ENCODE measurements at regions not wholly inside any gene's neighbourhood (a gene's known extent, or its start where the extent isn't known, plus 50 kb on each side); places are given as distances from the start of the nearest gene placed in this dataset.

GRCh38 chr12:104873374-104873773 is 84.7 kb downstream of the SLC41A2 start:
- no peak overlapping the region for H3K4me3 Mint-ChIP-seq
- ATAC-seq = no peak
- no peaks in the 10 kb centered on the region for H3K36me3 Mint-ChIP-seq
- H3K9me3 Mint-ChIP-seq = no peaks in the 10 kb centered on the region
- no peak overlapping the region for H3K27ac Mint-ChIP-seq
- H3K27me3 Mint-ChIP-seq = no peaks in the 10 kb centered on the region
- H3K4me1 Mint-ChIP-seq = peaks cover 18% of the 10 kb centered on the region

GRCh38 chr12:104870797-104871196 is 87.3 kb downstream of the SLC41A2 start:
- Mint-ChIP-seq H3K27ac (no peak overlapping the region), H3K36me3 (no peaks in the 10 kb centered on the region), H3K4me1 (peaks cover 18% of the 10 kb centered on the region), H3K27me3 (no peaks in the 10 kb centered on the region), H3K4me3 (no peak overlapping the region), H3K9me3 (no peaks in the 10 kb centered on the region)
- ATAC-seq = peak; percentile 78

- no peaks in the 10 kb centered on the region for H3K36me3 Mint-ChIP-seq
- H3K27ac Mint-ChIP-seq = no peak overlapping the region
- no peak overlapping the region for H3K4me3 Mint-ChIP-seq
- H3K4me1 Mint-ChIP-seq = peaks cover 28% of the 10 kb centered on the region
- no peaks in the 10 kb centered on the region for H3K9me3 Mint-ChIP-seq
- no peaks in the 10 kb centered on the region for H3K27me3 Mint-ChIP-seq
- no peak for ATAC-seq
Observed at GRCh38 chr12:104866291-104866690, 91.8 kb downstream of the SLC41A2 start.

GRCh38 chr12:104865080-104865479 is 93.0 kb downstream of the SLC41A2 start:
- no peaks in the 10 kb centered on the region for H3K9me3 Mint-ChIP-seq
- ATAC-seq = peak; percentile 77

GRCh38 chr12:104864668-104865067 is 93.4 kb downstream of the SLC41A2 start:
- Mint-ChIP-seq H3K4me1 (peaks cover 15% of the 10 kb centered on the region), H3K36me3 (no peaks in the 10 kb centered on the region), H3K9me3 (no peaks in the 10 kb centered on the region), H3K4me3 (no peak overlapping the region), H3K27me3 (no peaks in the 10 kb centered on the region), H3K27ac (peak overlapping the region; percentile 13)
- ATAC-seq = no peak

More at GRCh38 chr12:104865080-104865479, 93.0 kb downstream of the SLC41A2 start:
- Mint-ChIP-seq H3K27ac (peak overlapping the region; percentile 13), H3K27me3 (no peaks in the 10 kb centered on the region), H3K4me1 (peaks cover 16% of the 10 kb centered on the region), H3K4me3 (no peak overlapping the region), H3K36me3 (no peaks in the 10 kb centered on the region)

GRCh38 chr12:104863296-104863948 is 94.7 kb downstream of the SLC41A2 start:
- no peaks in the 10 kb centered on the region for H3K27me3 Mint-ChIP-seq
- no peak overlapping the region for H3K4me3 Mint-ChIP-seq
- H3K4me1 Mint-ChIP-seq = peaks cover 15% of the 10 kb centered on the region
- no peak for ATAC-seq
- no peaks in the 10 kb centered on the region for H3K9me3 Mint-ChIP-seq
- H3K27ac Mint-ChIP-seq = no peak overlapping the region
- peaks cover 6% of the 10 kb centered on the region for H3K36me3 Mint-ChIP-seq

GRCh38 chr12:104858611-104859543 is 99.2 kb downstream of the SLC41A2 start:
- ATAC-seq = no peak
- no peaks in the 10 kb centered on the region for H3K27me3 Mint-ChIP-seq
- peaks cover 6% of the 10 kb centered on the region for H3K36me3 Mint-ChIP-seq
- H3K27ac Mint-ChIP-seq = no peak overlapping the region
- H3K4me3 Mint-ChIP-seq = no peak overlapping the region
- H3K9me3 Mint-ChIP-seq = no peaks in the 10 kb centered on the region
- H3K4me1 Mint-ChIP-seq = no peaks in the 10 kb centered on the region

GRCh38 chr12:104856531-104856930 is 101.6 kb downstream of the SLC41A2 start:
- ATAC-seq = no peak

GRCh38 chr12:104855599-104855998 is 102.5 kb downstream of the SLC41A2 start:
- no peaks in the 10 kb centered on the region for H3K4me1 Mint-ChIP-seq
- H3K27ac Mint-ChIP-seq = no peak overlapping the region
- no peak for ATAC-seq

More at GRCh38 chr12:104856531-104856930, 101.6 kb downstream of the SLC41A2 start:
- no peak overlapping the region for H3K27ac Mint-ChIP-seq
- no peaks in the 10 kb centered on the region for H3K27me3 Mint-ChIP-seq
- H3K9me3 Mint-ChIP-seq = no peaks in the 10 kb centered on the region
- H3K4me3 Mint-ChIP-seq = no peak overlapping the region
- H3K4me1 Mint-ChIP-seq = no peaks in the 10 kb centered on the region
- H3K36me3 Mint-ChIP-seq = peaks cover 6% of the 10 kb centered on the region

GRCh38 chr12:104852896-104853295 is 105.2 kb downstream of the SLC41A2 start:
- H3K4me1 Mint-ChIP-seq = no peaks in the 10 kb centered on the region
- no peaks in the 10 kb centered on the region for H3K9me3 Mint-ChIP-seq
- no peaks in the 10 kb centered on the region for H3K36me3 Mint-ChIP-seq
- no peak overlapping the region for H3K4me3 Mint-ChIP-seq
- H3K27ac Mint-ChIP-seq = no peak overlapping the region
- no peak for ATAC-seq
- H3K27me3 Mint-ChIP-seq = no peaks in the 10 kb centered on the region

More at GRCh38 chr12:104855599-104855998, 102.5 kb downstream of the SLC41A2 start:
- Mint-ChIP-seq H3K27me3 (no peaks in the 10 kb centered on the region), H3K36me3 (peaks cover 6% of the 10 kb centered on the region), H3K4me3 (no peak overlapping the region), H3K9me3 (no peaks in the 10 kb centered on the region)

- no peak overlapping the region for H3K4me3 Mint-ChIP-seq
- no peak overlapping the region for H3K27ac Mint-ChIP-seq
- no peaks in the 10 kb centered on the region for H3K4me1 Mint-ChIP-seq
- H3K27me3 Mint-ChIP-seq = no peaks in the 10 kb centered on the region
- no peaks in the 10 kb centered on the region for H3K9me3 Mint-ChIP-seq
- ATAC-seq = no peak
- H3K36me3 Mint-ChIP-seq = no peaks in the 10 kb centered on the region
Observed at GRCh38 chr12:104852102-104852501, 106.0 kb downstream of the SLC41A2 start.

GRCh38 chr12:104850781-104851180 is 107.3 kb downstream of the SLC41A2 start:
- no peak for ATAC-seq
- H3K27me3 Mint-ChIP-seq = no peaks in the 10 kb centered on the region
- H3K4me3 Mint-ChIP-seq = no peak overlapping the region
- H3K36me3 Mint-ChIP-seq = peaks cover under 1% of the 10 kb centered on the region
- no peak overlapping the region for H3K27ac Mint-ChIP-seq
- no peaks in the 10 kb centered on the region for H3K4me1 Mint-ChIP-seq
- no peaks in the 10 kb centered on the region for H3K9me3 Mint-ChIP-seq

GRCh38 chr12:104846056-104846767 is 111.9 kb downstream of the SLC41A2 start:
- Mint-ChIP-seq H3K36me3 (peaks cover 15% of the 10 kb centered on the region), H3K4me3 (no peak overlapping the region)
- ATAC-seq = no peak

GRCh38 chr12:104844123-104844522 is 114.0 kb downstream of the SLC41A2 start:
- Mint-ChIP-seq H3K27ac (no peak overlapping the region), H3K36me3 (peaks cover 15% of the 10 kb centered on the region), H3K4me1 (no peaks in the 10 kb centered on the region), H3K9me3 (no peaks in the 10 kb centered on the region), H3K27me3 (no peaks in the 10 kb centered on the region), H3K4me3 (no peak overlapping the region)
- ATAC-seq = no peak

More at GRCh38 chr12:104846056-104846767, 111.9 kb downstream of the SLC41A2 start:
- Mint-ChIP-seq H3K4me1 (no peaks in the 10 kb centered on the region), H3K9me3 (no peaks in the 10 kb centered on the region), H3K27me3 (no peaks in the 10 kb centered on the region), H3K27ac (no peak overlapping the region)

GRCh38 chr12:104840262-104840661 is 117.8 kb downstream of the SLC41A2 start:
- Mint-ChIP-seq H3K4me3 (no peak overlapping the region), H3K27me3 (no peaks in the 10 kb centered on the region), H3K27ac (no peak overlapping the region), H3K36me3 (peaks cover 10% of the 10 kb centered on the region), H3K4me1 (no peaks in the 10 kb centered on the region), H3K9me3 (no peaks in the 10 kb centered on the region)
- ATAC-seq = no peak
